Mucosa of stomach (tissue), 1 donor: ENCODE measurements at regions not wholly inside any gene's neighbourhood (a gene's known extent, or its start where the extent isn't known, plus 50 kb on each side); places are given as distances from the start of the nearest gene placed in this dataset.
"Not testable (repeated sequence)": the region's sequence is repeated elsewhere in the genome, so short reads cannot be mapped to it uniquely, and the experiment has no call there.

ENCODE experiments used
- H3K27me3 ChIP-seq: one replicate; pipeline ENCODE4 v1.7.0; 2013; ENCODE audit warnings: mild to moderate bottlenecking, low read length; ENCODE audit not compliant: control insufficient read depth, insufficient read depth
- H3K36me3 ChIP-seq: one replicate; pipeline ENCODE4 v1.7.0; 2013; ENCODE audit warnings: low read length; ENCODE audit not compliant: control insufficient read depth, insufficient read depth
- H3K4me1 ChIP-seq: one replicate; pipeline ENCODE4 v1.7.0; 2013; ENCODE audit warnings: mild to moderate bottlenecking, low read length; ENCODE audit not compliant: control insufficient read depth, insufficient read depth
- H3K4me3 ChIP-seq: one replicate; pipeline ENCODE4 v1.7.0; 2013; ENCODE audit warnings: low read length
- H3K9ac ChIP-seq: one replicate; pipeline ENCODE4 v1.7.0; 2013; ENCODE audit warnings: mild to moderate bottlenecking, low read length, moderate library complexity
- H3K9me3 ChIP-seq: one replicate; pipeline ENCODE4 v1.7.0; 2013; ENCODE audit warnings: mild to moderate bottlenecking, low read length, moderate library complexity; ENCODE audit not compliant: control insufficient read depth
- donor health status: Pancreatic carcinoma.

- Histone ChIP-seq H3K4me1 (no peaks in the 10 kb centered on the region), H3K9me3 (no peaks in the 10 kb centered on the region), H3K9ac (no peak overlapping the region), H3K4me3 (no peak overlapping the region), H3K36me3 (no peaks in the 10 kb centered on the region), H3K27me3 (no peaks in the 10 kb centered on the region)
These were observed 863.9 kb downstream of the STPG2 start for GRCh38 chr4:97279391-97279790.

- no peaks in the 10 kb centered on the region for H3K27me3 ChIP-seq
- no peak overlapping the region for H3K4me3 ChIP-seq
- no peaks in the 10 kb centered on the region for H3K4me1 ChIP-seq
- H3K9me3 ChIP-seq: no peaks in the 10 kb centered on the region
- no peaks in the 10 kb centered on the region for H3K36me3 ChIP-seq
- no peak overlapping the region for H3K9ac ChIP-seq
These were observed 842.7 kb downstream of the STPG2 start for GRCh38 chr4:97300561-97300960.

DNA sequence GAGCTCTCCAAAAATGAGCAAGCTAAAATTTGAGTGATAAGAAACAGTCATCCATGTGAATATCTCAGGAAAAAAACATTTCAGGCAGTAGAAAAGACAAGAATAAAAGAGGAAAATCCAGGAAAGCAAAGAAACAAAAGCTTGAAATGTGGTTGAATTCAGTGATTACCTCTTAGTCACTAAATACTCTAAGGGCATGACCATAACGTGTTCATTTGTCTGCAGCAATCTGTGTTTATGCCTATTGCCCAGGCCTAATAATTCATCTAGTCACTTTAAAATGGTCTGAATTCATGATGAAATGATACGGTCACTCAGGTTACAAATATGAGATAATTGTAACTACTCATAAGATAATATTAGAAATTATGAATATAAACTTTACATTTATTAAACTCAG is 837.9 kb downstream of the STPG2 start:
- Histone ChIP-seq H3K4me3 (no peak overlapping the region), H3K36me3 (no peaks in the 10 kb centered on the region), H3K27me3 (no peaks in the 10 kb centered on the region), H3K4me1 (no peaks in the 10 kb centered on the region), H3K9me3 (no peaks in the 10 kb centered on the region), H3K9ac (no peak overlapping the region)

DNA sequence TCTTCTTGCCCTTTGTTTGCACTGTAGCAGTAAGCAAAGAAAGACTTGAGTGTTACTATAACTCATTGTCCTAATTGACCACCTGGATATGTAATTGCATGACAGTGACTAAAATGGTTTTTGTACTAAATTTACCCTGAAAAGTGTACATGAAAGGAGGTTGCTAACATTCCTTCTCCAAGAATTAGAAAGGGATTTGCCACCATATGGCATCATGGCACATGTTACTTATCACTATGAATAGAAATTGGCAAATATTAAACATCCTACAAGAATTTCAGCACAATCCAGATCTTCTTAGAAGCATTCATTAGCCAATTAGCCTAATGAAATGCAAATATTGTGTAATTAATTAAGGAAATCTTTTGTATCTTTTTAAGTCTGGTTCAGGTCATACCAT is 834.2 kb downstream of the STPG2 start:
- Histone ChIP-seq H3K27me3 (no peaks in the 10 kb centered on the region), H3K9me3 (no peaks in the 10 kb centered on the region), H3K9ac (no peak overlapping the region), H3K4me3 (no peak overlapping the region), H3K36me3 (no peaks in the 10 kb centered on the region), H3K4me1 (no peaks in the 10 kb centered on the region)

DNA sequence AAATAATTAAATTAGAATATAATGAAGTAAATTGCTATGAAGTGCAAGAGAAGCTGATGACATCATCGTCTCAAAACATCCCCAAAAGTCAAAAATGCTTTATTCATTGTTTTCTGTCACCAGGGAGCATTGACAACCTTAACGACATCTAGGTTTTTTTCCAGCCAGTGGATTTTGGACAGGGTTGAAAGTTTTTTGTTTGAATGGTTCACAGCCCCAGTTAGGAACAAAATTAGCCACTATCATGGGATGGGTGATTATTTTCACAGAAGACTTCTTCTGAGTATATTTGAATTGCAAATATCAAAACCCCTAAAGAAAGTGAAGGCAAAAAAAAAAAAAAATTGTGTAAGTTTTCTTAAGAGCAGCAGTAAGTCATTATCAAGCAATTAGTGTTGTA is 826.1 kb downstream of the STPG2 start:
- no peaks in the 10 kb centered on the region for H3K4me1 ChIP-seq
- no peak overlapping the region for H3K4me3 ChIP-seq
- H3K9ac ChIP-seq: no peak overlapping the region
- H3K9me3 ChIP-seq: no peaks in the 10 kb centered on the region
- no peaks in the 10 kb centered on the region for H3K36me3 ChIP-seq
- H3K27me3 ChIP-seq: no peaks in the 10 kb centered on the region

DNA sequence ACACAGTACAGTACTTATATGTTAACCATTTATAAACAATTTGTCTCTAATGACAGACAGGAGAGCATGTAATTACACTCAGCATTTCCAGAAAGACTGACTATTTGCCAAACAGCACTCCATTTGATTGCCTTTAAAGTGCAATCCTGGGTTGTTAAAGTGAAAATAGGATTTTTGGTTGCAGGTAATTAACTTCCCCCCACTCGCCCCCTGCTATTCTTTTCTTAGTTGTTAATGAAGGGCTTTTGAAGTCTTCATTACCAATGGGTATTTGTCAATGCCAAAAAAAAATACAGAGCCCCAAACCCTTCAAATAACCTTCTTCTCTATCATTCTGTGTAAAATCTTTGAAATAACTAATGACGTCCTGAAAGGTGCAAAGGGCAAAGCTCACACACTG is 825.6 kb downstream of the STPG2 start:
- H3K9me3 ChIP-seq: no peaks in the 10 kb centered on the region
- no peak overlapping the region for H3K9ac ChIP-seq
- no peaks in the 10 kb centered on the region for H3K27me3 ChIP-seq
- no peaks in the 10 kb centered on the region for H3K4me1 ChIP-seq
- H3K4me3 ChIP-seq: no peak overlapping the region
- no peaks in the 10 kb centered on the region for H3K36me3 ChIP-seq

GRCh38 chr4:97325751-97326150 is 817.5 kb downstream of the STPG2 start:
- H3K4me1 ChIP-seq, H3K4me3 ChIP-seq, H3K36me3 ChIP-seq, H3K9me3 ChIP-seq, H3K27me3 ChIP-seq, H3K9ac ChIP-seq: not testable (repeated sequence)

GRCh38 chr4:97330917-97331316 is 812.4 kb downstream of the STPG2 start:
- Histone ChIP-seq H3K4me1 (no peaks in the 10 kb centered on the region), H3K27me3 (no peaks in the 10 kb centered on the region), H3K9ac (no peak overlapping the region), H3K36me3 (no peaks in the 10 kb centered on the region), H3K9me3 (no peaks in the 10 kb centered on the region), H3K4me3 (no peak overlapping the region)

GRCh38 chr4:97334348-97334747 is 808.9 kb downstream of the STPG2 start:
- Histone ChIP-seq H3K27me3 (no peaks in the 10 kb centered on the region), H3K36me3 (no peaks in the 10 kb centered on the region), H3K4me3 (no peak overlapping the region), H3K9ac (no peak overlapping the region), H3K9me3 (no peaks in the 10 kb centered on the region), H3K4me1 (no peaks in the 10 kb centered on the region)

DNA sequence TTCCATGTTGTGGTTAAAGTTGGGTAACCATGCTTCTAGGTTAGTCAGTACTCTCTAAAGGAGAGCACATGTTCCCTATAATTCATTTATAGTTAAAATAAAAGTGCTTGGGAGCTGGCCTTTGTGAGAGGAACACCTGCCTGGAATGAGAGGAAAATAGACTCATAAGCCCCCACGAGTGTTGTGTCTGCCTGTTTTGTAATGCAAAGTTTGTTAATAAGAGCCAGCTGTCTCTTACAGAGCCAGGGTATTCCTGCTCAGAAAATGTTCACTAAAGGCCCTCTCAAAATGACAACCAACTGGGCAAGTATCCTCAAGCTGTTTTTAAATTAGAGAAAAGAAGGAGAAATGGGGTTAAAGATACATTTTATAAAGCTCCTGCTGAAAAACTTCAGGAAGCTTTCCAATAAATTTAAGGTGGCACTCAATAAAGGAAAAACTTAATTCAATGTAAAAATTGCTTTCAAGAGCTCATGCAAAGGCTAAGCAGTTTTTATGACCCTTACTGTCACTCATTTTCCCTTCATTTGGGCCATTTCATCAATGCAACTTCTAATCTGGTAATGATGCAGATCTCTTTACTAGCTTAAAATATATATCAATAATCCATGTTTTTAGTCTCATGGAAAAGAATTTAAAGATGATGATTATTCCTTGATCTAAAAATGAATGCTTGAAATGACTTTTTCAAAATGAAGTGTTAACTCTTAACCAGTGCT is 793.6 kb downstream of the STPG2 start:
- Histone ChIP-seq H3K9me3 (no peaks in the 10 kb centered on the region), H3K27me3 (no peaks in the 10 kb centered on the region), H3K4me1 (no peaks in the 10 kb centered on the region), H3K4me3 (no peak overlapping the region), H3K9ac (no peak overlapping the region), H3K36me3 (no peaks in the 10 kb centered on the region)

GRCh38 chr4:97353876-97354275 is 789.4 kb downstream of the STPG2 start:
- Histone ChIP-seq H3K36me3 (no peaks in the 10 kb centered on the region), H3K4me3 (no peak overlapping the region), H3K4me1 (no peaks in the 10 kb centered on the region), H3K27me3 (no peaks in the 10 kb centered on the region), H3K9me3 (no peaks in the 10 kb centered on the region), H3K9ac (no peak overlapping the region)

DNA sequence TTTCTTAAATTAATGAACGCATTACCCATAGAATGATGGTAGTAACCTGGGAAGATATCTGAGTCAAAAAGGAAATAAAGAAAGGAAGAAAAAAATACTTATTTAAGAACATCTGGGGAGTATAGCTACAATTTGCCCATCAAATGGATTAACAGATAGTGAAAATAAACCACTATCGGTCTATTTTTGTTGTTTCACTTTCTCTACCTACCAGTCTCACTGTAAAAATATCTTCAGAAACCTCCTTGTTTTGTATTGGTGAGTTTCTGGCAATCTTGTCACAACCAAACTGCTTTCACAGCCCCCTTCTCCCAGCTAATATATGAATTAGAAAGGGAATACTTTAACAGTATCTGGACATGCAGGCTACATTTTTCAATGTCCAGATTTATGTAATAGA is 783.5 kb downstream of the STPG2 start:
- Histone ChIP-seq H3K4me1 (no peaks in the 10 kb centered on the region), H3K27me3 (no peaks in the 10 kb centered on the region), H3K9ac (no peak overlapping the region), H3K9me3 (no peaks in the 10 kb centered on the region), H3K36me3 (no peaks in the 10 kb centered on the region), H3K4me3 (no peak overlapping the region)

DNA sequence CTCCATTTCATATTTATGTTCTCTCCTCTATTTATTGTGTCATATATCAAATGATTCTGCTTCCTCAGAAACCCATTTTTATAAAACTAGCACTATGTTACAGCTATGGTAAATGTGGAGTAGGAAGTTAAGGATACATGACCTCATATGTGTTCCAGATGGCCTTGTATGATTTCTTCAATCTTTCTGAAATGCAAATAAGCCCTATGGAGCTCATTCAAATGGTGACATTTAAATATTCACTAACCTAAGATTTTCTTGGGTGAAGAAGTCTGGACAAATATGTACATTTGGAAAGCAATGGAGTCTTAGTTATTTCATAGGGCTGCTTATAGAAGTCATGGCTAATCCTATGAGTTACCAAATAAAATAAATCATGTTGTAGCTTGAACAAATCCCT is 782.5 kb downstream of the STPG2 start:
- Histone ChIP-seq H3K4me1 (no peaks in the 10 kb centered on the region), H3K36me3 (no peaks in the 10 kb centered on the region), H3K9me3 (no peaks in the 10 kb centered on the region), H3K4me3 (no peak overlapping the region), H3K27me3 (no peaks in the 10 kb centered on the region), H3K9ac (no peak overlapping the region)
